Parathyroid adenoma (tissue), 2 donors: ENCODE measurements at regions not wholly inside any gene's neighbourhood (a gene's known extent, or its start where the extent isn't known, plus 50 kb on each side); places are given as distances from the start of the nearest gene placed in this dataset.

Source experiments
- H2AFZ ChIP-seq: fragments of 300-600 bp; sonication (generic); one replicate; pipeline ENCODE4 v1.7.0; 2017; ENCODE audit warnings: antibody characterized with exemption, mild to moderate bottlenecking
- H3K27ac ChIP-seq: fragments of 300-600 bp; sonication (generic); one replicate; pipeline ENCODE4 v1.7.0; 2017
- H3K27me3 ChIP-seq: fragments of 300-600 bp; sonication (generic); one replicate; pipeline ENCODE4 v1.7.0; 2017; ENCODE audit warnings: low read length; ENCODE audit not compliant: control insufficient read depth, insufficient read depth
- H3K36me3 ChIP-seq: fragments of 300-600 bp; sonication (generic); one replicate; pipeline ENCODE4 v1.7.0; 2017; ENCODE audit warnings: low read length; ENCODE audit not compliant: control insufficient read depth, insufficient read depth
- H3K4me1 ChIP-seq: fragments of 300-600 bp; sonication (generic); one replicate; pipeline ENCODE4 v1.7.0; 2017; ENCODE audit warnings: control low read depth
- H3K4me2 ChIP-seq: fragments of 300-600 bp; sonication (generic); one replicate; pipeline ENCODE4 v1.7.0; 2017; ENCODE audit warnings: low read length
- H3K4me3 ChIP-seq: fragments of 300-600 bp; sonication (generic); one replicate; pipeline ENCODE4 v1.7.0; 2017; ENCODE audit warnings: low read depth, low read length
- H3K79me2 ChIP-seq: fragments of 300-600 bp; sonication (generic); one replicate; pipeline ENCODE4 v1.7.0; 2017; ENCODE audit warnings: control low read depth
- H3K9ac ChIP-seq: fragments of 300-600 bp; sonication (generic); one replicate; pipeline ENCODE4 v1.7.0; 2017; ENCODE audit warnings: mild to moderate bottlenecking
- H3K9me3 ChIP-seq: fragments of 300-600 bp; sonication (generic); one replicate; pipeline ENCODE4 v1.7.0; 2017; ENCODE audit warnings: low read length; ENCODE audit not compliant: control insufficient read depth
- TF ChIP-seq, protein P1 (sequence below): fragments of 300-600 bp; sonication (generic); IDR thresholded peaks from one replicate; pipeline ENCODE4 v1.7.0; 2017; ENCODE audit warnings: antibody characterized with exemption, mild to moderate bottlenecking
- donor health status: primary hyperparathyroidism.

DNA sequence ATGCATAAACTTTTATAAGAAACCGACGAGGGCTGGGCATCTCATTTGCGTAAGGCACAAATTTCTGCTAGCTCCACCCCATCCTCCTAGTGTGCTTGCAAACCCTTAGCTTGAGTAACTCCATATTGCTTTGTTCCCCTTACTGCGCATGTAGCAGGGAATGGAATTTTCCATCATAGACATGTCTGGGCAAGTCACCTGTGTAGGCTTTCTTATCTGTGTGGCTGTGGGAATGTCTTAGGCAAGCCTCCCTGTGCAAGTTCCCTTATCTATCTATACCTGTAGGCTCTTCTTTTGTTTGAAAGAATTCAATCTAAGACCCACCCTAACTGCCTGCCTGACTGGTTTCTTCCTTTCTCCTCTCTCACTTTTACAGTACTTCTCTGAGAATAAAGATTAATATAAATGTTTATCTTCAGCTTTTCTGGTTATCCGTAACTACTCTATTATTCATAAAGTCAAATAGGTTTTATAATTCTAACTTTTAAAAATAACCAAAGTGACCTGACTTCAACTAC, 217.6 kb upstream of the FIGN start:
- Histone ChIP-seq H2AFZ (no peak overlapping the region), H3K4me1 (no peaks in the 10 kb centered on the region), H3K4me3 (no peak overlapping the region), H3K4me2 (no peak overlapping the region), H3K27me3 (no peaks in the 10 kb centered on the region), H3K79me2 (no peaks in the 10 kb centered on the region), H3K27ac (no peak overlapping the region), H3K9ac (no peak overlapping the region), H3K9me3 (no peaks in the 10 kb centered on the region), H3K36me3 (no peaks in the 10 kb centered on the region)
- TF ChIP-seq, protein P1, sequence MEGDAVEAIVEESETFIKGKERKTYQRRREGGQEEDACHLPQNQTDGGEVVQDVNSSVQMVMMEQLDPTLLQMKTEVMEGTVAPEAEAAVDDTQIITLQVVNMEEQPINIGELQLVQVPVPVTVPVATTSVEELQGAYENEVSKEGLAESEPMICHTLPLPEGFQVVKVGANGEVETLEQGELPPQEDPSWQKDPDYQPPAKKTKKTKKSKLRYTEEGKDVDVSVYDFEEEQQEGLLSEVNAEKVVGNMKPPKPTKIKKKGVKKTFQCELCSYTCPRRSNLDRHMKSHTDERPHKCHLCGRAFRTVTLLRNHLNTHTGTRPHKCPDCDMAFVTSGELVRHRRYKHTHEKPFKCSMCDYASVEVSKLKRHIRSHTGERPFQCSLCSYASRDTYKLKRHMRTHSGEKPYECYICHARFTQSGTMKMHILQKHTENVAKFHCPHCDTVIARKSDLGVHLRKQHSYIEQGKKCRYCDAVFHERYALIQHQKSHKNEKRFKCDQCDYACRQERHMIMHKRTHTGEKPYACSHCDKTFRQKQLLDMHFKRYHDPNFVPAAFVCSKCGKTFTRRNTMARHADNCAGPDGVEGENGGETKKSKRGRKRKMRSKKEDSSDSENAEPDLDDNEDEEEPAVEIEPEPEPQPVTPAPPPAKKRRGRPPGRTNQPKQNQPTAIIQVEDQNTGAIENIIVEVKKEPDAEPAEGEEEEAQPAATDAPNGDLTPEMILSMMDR, result no peak

DNA sequence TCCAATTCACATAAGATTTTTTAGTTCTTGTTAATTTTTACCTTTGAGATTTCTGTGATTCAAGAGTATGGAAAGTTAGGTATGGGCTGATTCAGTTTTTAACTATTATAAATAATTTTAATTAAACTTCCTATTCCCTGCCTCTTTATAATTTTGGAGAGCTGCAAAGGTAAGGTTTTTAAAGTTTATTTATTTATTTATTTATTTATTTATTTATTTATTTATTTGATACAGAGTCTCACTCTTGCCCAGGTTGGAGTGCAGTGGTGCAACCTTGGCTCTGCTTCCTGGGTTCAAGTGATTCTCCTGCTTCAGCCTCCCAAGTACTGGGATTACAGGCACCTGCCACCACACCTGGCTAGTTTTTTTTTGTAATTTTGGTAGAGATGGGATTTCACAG, 215.5 kb upstream of the FIGN start:
- no peaks in the 10 kb centered on the region for H3K9me3 ChIP-seq
- no peaks in the 10 kb centered on the region for H3K4me1 ChIP-seq
- no peak overlapping the region for H3K4me2 ChIP-seq
- no peaks in the 10 kb centered on the region for H3K79me2 ChIP-seq
- no peaks in the 10 kb centered on the region for H3K27me3 ChIP-seq
- H2AFZ ChIP-seq, result no peak overlapping the region
- no peak overlapping the region for H3K4me3 ChIP-seq
- TF ChIP-seq, protein P1, result no peak
- H3K9ac ChIP-seq, result no peak overlapping the region
- no peaks in the 10 kb centered on the region for H3K36me3 ChIP-seq
- no peak overlapping the region for H3K27ac ChIP-seq

DNA sequence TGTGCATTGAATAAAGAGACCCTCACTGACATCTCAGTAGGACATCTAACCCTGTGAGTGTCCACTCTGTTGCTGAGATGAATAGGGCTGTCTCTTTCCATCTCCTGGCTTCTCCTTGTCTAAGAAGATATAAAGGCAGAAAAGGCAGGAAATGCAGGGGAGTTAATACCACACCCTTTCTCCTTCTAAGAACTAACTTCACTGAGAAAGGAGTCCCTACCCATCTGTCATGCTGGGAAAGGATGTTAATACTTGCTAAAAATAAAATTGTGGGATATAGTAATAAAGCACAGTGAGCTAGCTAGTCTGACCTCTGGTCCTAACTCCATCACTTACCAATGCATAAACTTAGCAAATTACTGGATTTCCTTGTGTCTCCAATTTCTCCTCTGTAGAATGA, 213.9 kb upstream of the FIGN start:
- Histone ChIP-seq H3K9ac (no peak overlapping the region), H3K4me2 (no peak overlapping the region), H3K27me3 (no peaks in the 10 kb centered on the region), H3K9me3 (no peaks in the 10 kb centered on the region), H3K4me3 (no peak overlapping the region), H3K4me1 (no peaks in the 10 kb centered on the region), H3K36me3 (no peaks in the 10 kb centered on the region), H3K27ac (no peak overlapping the region), H2AFZ (no peak overlapping the region), H3K79me2 (no peaks in the 10 kb centered on the region)
- TF ChIP-seq, protein P1, result no peak

- Histone ChIP-seq H3K79me2 (no peaks in the 10 kb centered on the region), H3K27me3 (no peaks in the 10 kb centered on the region), H3K9me3 (no peaks in the 10 kb centered on the region), H3K4me2 (no peak overlapping the region), H3K27ac (no peak overlapping the region), H3K9ac (no peak overlapping the region), H3K36me3 (no peaks in the 10 kb centered on the region), H3K4me3 (no peak overlapping the region), H3K4me1 (no peaks in the 10 kb centered on the region), H2AFZ (no peak overlapping the region)
- TF ChIP-seq, protein P1, result no peak
These were observed 208.5 kb upstream of the FIGN start for GRCh38 chr2:163944347-163944737.
